ENCODE measurements at regions not wholly inside any gene's neighbourhood (a gene's known extent, or its start where the extent isn't known, plus 50 kb on each side); places are given as distances from the start of the nearest gene placed in this dataset.

GRCh38 chr19:29297381-29297780 is 84.4 kb upstream of the UQCRFS1 start:
- WGBS, 2 donors = 78 to 87% methylated on average over 6 of the region's 6 CpGs
- no peak overlapping the region for H3K4me3 ChIP-seq
- ATAC-seq = no peak
- no peak for TF ChIP-seq CTCF (IDR thresholded peaks at IDR 0.05)
- H3K9me3 ChIP-seq = no peaks in the 10 kb centered on the region
- H3K27ac ChIP-seq = no peak overlapping the region
- intact Hi-C loops (cut with DNase I) = no loop called here
- peaks cover 0 to 24% (median 16%) of the 10 kb centered on the region in 7 donors for H3K27me3 ChIP-seq
- no peak for DNase-seq
- no peaks in the 10 kb centered on the region for H3K4me1 ChIP-seq
- no peaks in the 10 kb centered on the region for H3K36me3 ChIP-seq

GRCh38 chr19:29299416-29300380 is 86.7 kb upstream of the UQCRFS1 start:
- no peak for TF ChIP-seq CTCF (IDR thresholded peaks at IDR 0.05)
- Histone ChIP-seq H3K4me1 (no peaks in the 10 kb centered on the region), H3K36me3 (no peaks in the 10 kb centered on the region), H3K9me3 (no peaks in the 10 kb centered on the region), H3K4me3 (no peak overlapping the region), H3K27ac (no peak overlapping the region), H3K27me3 (peaks cover 0 to 29% (median 11%) of the 10 kb centered on the region in 7 donors)
- 79 to 85% methylated on average over 15 of the region's 15 CpGs for WGBS, 2 donors
- intact Hi-C loops (cut with DNase I) = loop anchor here in 1 of 10 donors (5.0 kb wide), 1 partner anchor 807 kb away; no protein-coding TSS in a partner anchor
- DNase-seq = no peak
- no peak for ATAC-seq

- intact Hi-C loops (cut with DNase I) = loop anchor here in 1 of 10 donors (5.0 kb wide), 1 partner anchor 810 kb away; no protein-coding TSS in a partner anchor
- ATAC-seq (no peak), DNase-seq (no peak)
- Histone ChIP-seq H3K27me3 (peaks cover 0 to 30% (median 13%) of the 10 kb centered on the region in 7 donors), H3K4me3 (no peak overlapping the region), H3K27ac (no peak overlapping the region), H3K9me3 (no peaks in the 10 kb centered on the region), H3K4me1 (no peaks in the 10 kb centered on the region), H3K36me3 (no peaks in the 10 kb centered on the region)
- no peak for TF ChIP-seq CTCF (IDR thresholded peaks at IDR 0.05)
- 77 to 81% methylated on average over 10 of the region's 10 CpGs for WGBS, 2 donors
These were observed 89.3 kb upstream of the UQCRFS1 start for GRCh38 chr19:29302002-29302928.
